Ovary (tissue), 3 donors: ENCODE measurements at regions not wholly inside any gene's neighbourhood (a gene's known extent, or its start where the extent isn't known, plus 50 kb on each side); places are given as distances from the start of the nearest gene placed in this dataset.

Source experiments
- CTCF ChIP-seq, 3 donors: fragments of 450-650 bp in 2 of 3; fragments of 200-600 bp in 1 of 3; IDR thresholded peaks; one replicate each; pipeline versions ENCODE4 v1.5.1 to v1.8.0; 2016 to 2022; ENCODE audit warnings: antibody characterized with exemption in 3 of 3, mild to moderate bottlenecking in 1 of 3
- POLR2A ChIP-seq: fragments of 450-650 bp; IDR thresholded peaks from one replicate; pipeline ENCODE4 v1.6.1; 2017; ENCODE audit warnings: antibody characterized with exemption, mild to moderate bottlenecking, moderate library complexity
- donor health status: DM: no; HTN: no; CAD: no.

- TF ChIP-seq CTCF (IDR thresholded peaks at IDR 0.05) (no peak), POLR2A (no peak)
Measured at GRCh38 chrX:140110081-140110650, 144.8 kb upstream of the CXorf66 start.
